ENCODE measurements at regions not wholly inside any gene's neighbourhood (a gene's known extent, or its start where the extent isn't known, plus 50 kb on each side); places are given as distances from the start of the nearest gene placed in this dataset.

DNA sequence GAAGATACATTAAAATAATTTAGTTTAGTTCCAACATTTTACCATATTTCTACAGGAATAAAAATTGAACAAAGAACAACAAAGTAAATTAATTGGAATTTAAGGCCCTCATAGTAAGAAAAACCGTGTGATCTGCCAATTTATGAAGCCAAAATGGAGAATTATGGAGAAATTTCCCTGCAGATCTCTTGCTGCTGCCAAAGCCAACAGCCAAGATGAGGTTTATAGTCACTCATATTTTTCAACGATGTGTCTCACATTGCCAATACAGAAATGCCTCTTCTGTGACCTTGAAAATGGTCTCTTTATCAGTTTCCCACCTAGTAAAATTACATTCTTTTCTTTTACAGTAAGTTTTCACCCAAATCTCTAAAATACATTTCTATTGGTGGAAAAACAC, 317.2 kb upstream of the FIGN start:
- POLR2A ChIA-PET = no interaction called here
- no peak for DNase-seq
- no peaks in the 10 kb centered on the region for H3K4me1 Mint-ChIP-seq
- CTCF ChIA-PET = no interaction called here
- H3K36me3 Mint-ChIP-seq (ENCODE audit: low read depth) = no peaks in the 10 kb centered on the region
- no peaks in the 10 kb centered on the region for H3K27me3 Mint-ChIP-seq
- no peak overlapping the region for H3K27ac Mint-ChIP-seq
- H3K9me3 Mint-ChIP-seq = peaks cover 9% of the 10 kb centered on the region
- H3K4me3 Mint-ChIP-seq = no peak overlapping the region

DNA sequence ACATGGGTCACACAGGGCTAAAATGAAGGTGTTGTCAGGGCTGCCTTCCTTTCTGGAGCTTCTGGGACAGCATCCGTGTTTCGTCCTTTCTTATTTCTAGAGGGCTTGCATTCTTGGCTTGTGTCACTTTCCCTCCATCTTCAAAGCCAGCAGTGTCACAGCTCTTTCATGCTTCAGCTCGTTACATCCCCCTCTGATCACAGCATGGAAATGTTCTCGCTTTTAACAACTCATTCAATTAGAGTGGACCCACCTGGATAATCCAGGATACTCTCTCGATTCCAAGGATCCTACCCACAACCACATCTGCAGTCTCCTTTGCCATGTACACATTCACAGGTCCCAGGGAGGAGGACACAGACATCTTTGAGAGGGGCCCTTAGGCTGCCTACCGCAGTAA, 316.2 kb upstream of the FIGN start:
- H3K4me3 Mint-ChIP-seq = no peak overlapping the region
- H3K36me3 Mint-ChIP-seq (ENCODE audit: low read depth) = no peaks in the 10 kb centered on the region
- H3K27ac Mint-ChIP-seq = no peak overlapping the region
- DNase-seq = no peak
- CTCF ChIA-PET = no interaction called here
- no peaks in the 10 kb centered on the region for H3K27me3 Mint-ChIP-seq
- POLR2A ChIA-PET = no interaction called here
- H3K9me3 Mint-ChIP-seq = peaks cover 9% of the 10 kb centered on the region
- H3K4me1 Mint-ChIP-seq = no peaks in the 10 kb centered on the region

- no peak for DNase-seq
- Mint-ChIP-seq H3K27me3 (no peaks in the 10 kb centered on the region), H3K36me3 (ENCODE audit: low read depth) (no peaks in the 10 kb centered on the region), H3K4me3 (no peak overlapping the region), H3K27ac (no peak overlapping the region), H3K4me1 (no peaks in the 10 kb centered on the region), H3K9me3 (peaks cover 9% of the 10 kb centered on the region)
- CTCF ChIA-PET = no interaction called here
- POLR2A ChIA-PET = no interaction called here
Measured at GRCh38 chr2:164048729-164049128, 312.9 kb upstream of the FIGN start.

DNA sequence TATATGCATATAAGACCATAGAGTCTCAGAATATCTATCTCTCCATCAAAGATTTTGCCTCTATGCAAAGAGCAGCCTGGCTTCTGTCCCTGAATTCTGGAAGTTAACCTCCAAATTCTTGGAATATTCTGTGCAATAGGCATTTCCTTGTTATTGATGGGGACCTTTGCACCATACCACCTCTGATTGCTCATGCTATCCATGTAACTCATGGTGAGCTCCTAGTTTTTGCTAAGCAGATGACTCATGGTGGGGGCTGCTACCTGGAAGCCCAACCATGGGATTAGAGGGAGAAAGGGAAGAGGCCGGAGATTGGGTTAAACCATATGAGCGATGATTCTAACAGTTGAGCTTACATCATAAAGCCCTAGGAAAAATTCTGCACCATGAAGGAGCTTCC, 310.2 kb upstream of the FIGN start:
- ChIA-PET POLR2A (no interaction called here), CTCF (no interaction called here)
- Mint-ChIP-seq H3K4me3 (no peak overlapping the region), H3K27me3 (no peaks in the 10 kb centered on the region), H3K9me3 (peaks cover 11% of the 10 kb centered on the region), H3K27ac (no peak overlapping the region), H3K4me1 (no peaks in the 10 kb centered on the region), H3K36me3 (ENCODE audit: low read depth) (no peaks in the 10 kb centered on the region)
- DNase-seq = no peak

- no peaks in the 10 kb centered on the region for H3K4me1 Mint-ChIP-seq
- DNase-seq = no peak
- no peak overlapping the region for H3K4me3 Mint-ChIP-seq
- ChIA-PET POLR2A (no interaction called here), CTCF (no interaction called here)
- H3K27ac Mint-ChIP-seq = no peak overlapping the region
- H3K36me3 Mint-ChIP-seq (ENCODE audit: low read depth) = no peaks in the 10 kb centered on the region
- H3K9me3 Mint-ChIP-seq = peaks cover 18% of the 10 kb centered on the region
- H3K27me3 Mint-ChIP-seq = no peaks in the 10 kb centered on the region
Measured at GRCh38 chr2:164044622-164045021, 308.8 kb upstream of the FIGN start.

GRCh38 chr2:164039270-164039669, 303.5 kb upstream of the FIGN start:
- DNase-seq = no peak
- H3K27me3 Mint-ChIP-seq = no peaks in the 10 kb centered on the region
- H3K27ac Mint-ChIP-seq = no peak overlapping the region
- peaks cover 11% of the 10 kb centered on the region for H3K9me3 Mint-ChIP-seq
- no peaks in the 10 kb centered on the region for H3K36me3 Mint-ChIP-seq (ENCODE audit: low read depth)
- ChIA-PET POLR2A (no interaction called here), CTCF (no interaction called here)
- H3K4me3 Mint-ChIP-seq = no peak overlapping the region
- H3K4me1 Mint-ChIP-seq = no peaks in the 10 kb centered on the region

GRCh38 chr2:164032995-164033394, 297.2 kb upstream of the FIGN start:
- ChIA-PET POLR2A (no interaction called here), CTCF (no interaction called here)
- no peak overlapping the region for H3K27ac Mint-ChIP-seq
- no peaks in the 10 kb centered on the region for H3K27me3 Mint-ChIP-seq
- H3K9me3 Mint-ChIP-seq = no peaks in the 10 kb centered on the region
- H3K4me1 Mint-ChIP-seq = no peaks in the 10 kb centered on the region
- no peak for DNase-seq
- H3K36me3 Mint-ChIP-seq (ENCODE audit: low read depth) = no peaks in the 10 kb centered on the region
- no peak overlapping the region for H3K4me3 Mint-ChIP-seq

DNA sequence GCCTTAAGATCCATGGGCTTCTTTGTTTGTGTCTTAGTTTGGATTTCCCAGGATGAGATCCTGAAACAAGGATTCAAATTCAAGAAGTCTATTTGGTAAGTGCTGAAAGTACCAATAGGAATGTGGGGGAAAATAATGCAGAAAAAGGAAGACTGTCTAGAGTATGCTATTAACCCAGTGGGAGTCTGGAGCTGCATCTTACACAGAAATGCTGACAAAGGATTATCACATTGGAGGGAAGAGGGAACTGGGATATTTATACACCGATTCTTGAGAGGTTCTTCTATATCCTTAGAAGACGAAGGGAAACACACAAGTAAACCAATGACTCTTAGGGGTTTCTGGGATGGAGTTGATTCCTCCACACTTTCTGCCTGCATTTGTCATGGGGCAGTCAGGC, 294.8 kb upstream of the FIGN start:
- Mint-ChIP-seq H3K4me3 (no peak overlapping the region), H3K4me1 (no peaks in the 10 kb centered on the region), H3K36me3 (ENCODE audit: low read depth) (no peaks in the 10 kb centered on the region), H3K27me3 (no peaks in the 10 kb centered on the region), H3K27ac (no peak overlapping the region), H3K9me3 (no peaks in the 10 kb centered on the region)
- no peak for DNase-seq
- CTCF ChIA-PET = no interaction called here
- POLR2A ChIA-PET = no interaction called here

DNA sequence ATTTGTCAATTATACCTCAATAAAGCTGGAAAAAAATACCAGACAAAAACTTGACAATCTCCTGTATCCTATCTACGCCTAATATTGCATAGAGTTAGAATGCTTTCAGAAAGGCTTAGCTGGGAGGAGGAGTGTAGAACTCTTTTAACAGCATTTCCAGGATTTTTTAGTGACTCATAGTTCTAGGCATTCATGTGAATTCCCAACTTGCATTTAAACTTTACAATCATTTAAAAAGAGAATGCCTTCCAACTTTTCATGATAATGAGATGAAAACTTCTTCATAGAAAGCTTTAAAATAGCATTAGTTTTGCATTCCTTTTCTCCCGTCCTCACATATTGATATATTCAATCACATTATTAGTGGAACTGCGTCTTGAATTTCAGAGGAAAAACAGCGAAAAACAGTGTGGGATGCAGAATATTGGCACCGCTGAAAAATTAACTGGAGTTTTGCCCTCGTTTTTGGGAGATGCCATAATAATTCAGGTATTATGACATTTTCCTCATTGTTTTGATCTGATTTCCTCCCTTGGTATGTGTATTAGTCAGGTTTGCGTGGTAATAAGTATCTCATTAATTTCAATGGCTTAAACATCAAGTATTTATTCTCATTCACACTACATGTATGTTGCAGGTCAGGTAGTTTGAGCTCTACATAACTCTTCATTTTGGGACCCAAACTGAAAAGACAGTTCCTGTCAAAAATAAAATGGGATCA, 293.2 kb upstream of the FIGN start:
- Mint-ChIP-seq H3K4me3 (no peak overlapping the region), H3K27me3 (no peaks in the 10 kb centered on the region), H3K27ac (no peak overlapping the region), H3K9me3 (peaks cover under 1% of the 10 kb centered on the region), H3K4me1 (no peaks in the 10 kb centered on the region), H3K36me3 (ENCODE audit: low read depth) (no peaks in the 10 kb centered on the region)
- ChIA-PET CTCF (no interaction called here), POLR2A (no interaction called here)
- no peak for DNase-seq

- peaks cover 3% of the 10 kb centered on the region for H3K9me3 Mint-ChIP-seq
Measured at GRCh38 chr2:164024396-164024795, 288.6 kb upstream of the FIGN start.

GRCh38 chr2:164023896-164024295, 288.1 kb upstream of the FIGN start:
- Mint-ChIP-seq H3K9me3 (peaks cover 3% of the 10 kb centered on the region), H3K36me3 (ENCODE audit: low read depth) (no peaks in the 10 kb centered on the region)
- CTCF ChIA-PET = no interaction called here

More at GRCh38 chr2:164024396-164024795, 288.6 kb upstream of the FIGN start:
- ChIA-PET POLR2A (no interaction called here), CTCF (no interaction called here)
- Mint-ChIP-seq H3K27me3 (no peaks in the 10 kb centered on the region), H3K4me1 (no peaks in the 10 kb centered on the region), H3K27ac (no peak overlapping the region), H3K36me3 (ENCODE audit: low read depth) (no peaks in the 10 kb centered on the region), H3K4me3 (no peak overlapping the region)
- DNase-seq = no peak

GRCh38 chr2:164015328-164016123, 279.7 kb upstream of the FIGN start:
- peaks cover 2% of the 10 kb centered on the region for H3K9me3 Mint-ChIP-seq
- H3K4me3 Mint-ChIP-seq = no peak overlapping the region
- H3K27me3 Mint-ChIP-seq = no peaks in the 10 kb centered on the region
- H3K4me1 Mint-ChIP-seq = no peaks in the 10 kb centered on the region
- ChIA-PET CTCF (no interaction called here), POLR2A (no interaction called here)
- no peaks in the 10 kb centered on the region for H3K36me3 Mint-ChIP-seq (ENCODE audit: low read depth)
- no peak for DNase-seq
- no peak overlapping the region for H3K27ac Mint-ChIP-seq

More at GRCh38 chr2:164023896-164024295, 288.1 kb upstream of the FIGN start:
- POLR2A ChIA-PET = no interaction called here
- no peaks in the 10 kb centered on the region for H3K4me1 Mint-ChIP-seq
- H3K27ac Mint-ChIP-seq = no peak overlapping the region
- H3K27me3 Mint-ChIP-seq = no peaks in the 10 kb centered on the region
- H3K4me3 Mint-ChIP-seq = no peak overlapping the region
- no peak for DNase-seq

GRCh38 chr2:164014791-164015190, 279.0 kb upstream of the FIGN start:
- H3K27ac Mint-ChIP-seq = no peak overlapping the region
- ChIA-PET POLR2A (no interaction called here), CTCF (no interaction called here)
- no peaks in the 10 kb centered on the region for H3K36me3 Mint-ChIP-seq (ENCODE audit: low read depth)
- H3K4me1 Mint-ChIP-seq = no peaks in the 10 kb centered on the region
- H3K9me3 Mint-ChIP-seq = peaks cover 2% of the 10 kb centered on the region
- no peaks in the 10 kb centered on the region for H3K27me3 Mint-ChIP-seq
- H3K4me3 Mint-ChIP-seq = no peak overlapping the region
- no peak for DNase-seq

- Mint-ChIP-seq H3K36me3 (ENCODE audit: low read depth) (no peaks in the 10 kb centered on the region), H3K4me3 (no peak overlapping the region), H3K4me1 (no peaks in the 10 kb centered on the region), H3K27ac (no peak overlapping the region), H3K27me3 (no peaks in the 10 kb centered on the region), H3K9me3 (peaks cover 2% of the 10 kb centered on the region)
- no peak for DNase-seq
- CTCF ChIA-PET = no interaction called here
- POLR2A ChIA-PET = no interaction called here
Measured at GRCh38 chr2:164014068-164014731, 278.4 kb upstream of the FIGN start.
